Mesenchymal stem cell (in vitro differentiated cells and primary cell): ENCODE measurements at regions not wholly inside any gene's neighbourhood (a gene's known extent, or its start where the extent isn't known, plus 50 kb on each side); places are given as distances from the start of the nearest gene placed in this dataset.
A peak's percentile ranks its signal among the peaks of the same experiment; 100 is the strongest.

Source experiments
- DNase-seq: peaks from one replicate; pipeline ENCODE4 v3.0.0-alpha.2; 2013
- H2AFZ ChIP-seq: one replicate; pipeline ENCODE4 v1.6.1; 2013; ENCODE audit warnings: low read depth, mild to moderate bottlenecking, control low read depth, inconsistent platforms, low read length, moderate library complexity
- H2AK5ac ChIP-seq: 2 replicates; pipeline ENCODE4 v1.6.1; 2013; ENCODE audit warnings: low read length, moderate library complexity, mild to moderate bottlenecking, inconsistent platforms; ENCODE audit not compliant: severe bottlenecking
- H2BK120ac ChIP-seq: one replicate; pipeline ENCODE4 v1.6.1; 2013; ENCODE audit warnings: low read depth, mild to moderate bottlenecking, inconsistent platforms, low read length, moderate library complexity
- H2BK12ac ChIP-seq, 2 experiments: one replicate each; pipeline ENCODE4 v1.6.1; 2013; ENCODE audit warnings: inconsistent platforms in 2 of 2, low read length in 2 of 2, mild to moderate bottlenecking in 2 of 2, moderate library complexity in 2 of 2, control low read depth in 1 of 2
- H2BK15ac ChIP-seq: one replicate; pipeline ENCODE4 v1.6.1; 2013; ENCODE audit warnings: mild to moderate bottlenecking, low read depth, inconsistent platforms; ENCODE audit not compliant: poor library complexity, severe bottlenecking
- H2BK5ac ChIP-seq: 2 replicates; pipeline ENCODE4 v1.6.1; 2013; ENCODE audit warnings: low read depth, mild to moderate bottlenecking, low read length, control low read depth, inconsistent platforms; ENCODE audit not compliant: poor library complexity, severe bottlenecking
- H3K14ac ChIP-seq, 2 experiments: one replicate each; pipeline ENCODE4 v1.6.1; 2013; ENCODE audit warnings: inconsistent platforms in 2 of 2, low read length in 2 of 2, control low read depth in 1 of 2, mild to moderate bottlenecking in 1 of 2, moderate library complexity in 1 of 2
- H3K18ac ChIP-seq, 2 experiments: one replicate each; pipeline ENCODE4 v1.6.1; 2013; ENCODE audit warnings: inconsistent platforms in 2 of 2, low read length in 2 of 2, control low read depth in 1 of 2, low read depth in 1 of 2, mild to moderate bottlenecking in 1 of 2
- H3K23ac ChIP-seq, 2 experiments: one replicate each; pipeline ENCODE4 v1.6.1; 2013; ENCODE audit warnings: inconsistent platforms in 2 of 2, low read length in 2 of 2, mild to moderate bottlenecking in 2 of 2, moderate library complexity in 2 of 2, control low read depth in 1 of 2
- H3K27ac ChIP-seq: 2 replicates; pipeline ENCODE4 v1.5.1; 2013; ENCODE audit warnings: mild to moderate bottlenecking, moderate library complexity, low read length, control low read depth, inconsistent platforms; ENCODE audit not compliant: poor library complexity, severe bottlenecking
- H3K27me3 ChIP-seq, 2 experiments: 2 replicates each; pipeline versions ENCODE4 v1.6.1 to v1.7.0; 2013; ENCODE audit warnings: low read length in 2 of 2, mild to moderate bottlenecking in 2 of 2, moderate library complexity in 2 of 2, control low read depth in 1 of 2, inconsistent platforms in 1 of 2; ENCODE audit not compliant: control insufficient read depth in 1 of 2, insufficient read depth in 1 of 2
- H3K36me3 ChIP-seq, 2 experiments: 2 replicates each; pipeline versions ENCODE4 v1.6.1 to v1.7.0; 2013; ENCODE audit warnings: low read length in 2 of 2, control low read depth in 1 of 2, inconsistent platforms in 1 of 2, low read depth in 1 of 2, mild to moderate bottlenecking in 1 of 2; ENCODE audit not compliant: insufficient read depth in 2 of 2, control insufficient read depth in 1 of 2
- H3K4ac ChIP-seq, 2 experiments: one replicate each; pipeline ENCODE4 v1.6.1; 2013; ENCODE audit warnings: inconsistent platforms in 2 of 2, low read length in 2 of 2, mild to moderate bottlenecking in 2 of 2, moderate library complexity in 2 of 2, control low read depth in 1 of 2, low read depth in 1 of 2
- H3K4me1 ChIP-seq: 2 replicates; pipeline ENCODE4 v1.6.1; 2013; ENCODE audit warnings: low read depth, low read length, control low read depth; ENCODE audit not compliant: control insufficient read depth, insufficient read depth
- H3K4me2 ChIP-seq: 2 replicates; pipeline ENCODE4 v1.6.1; 2013; ENCODE audit warnings: low read length, mild to moderate bottlenecking, inconsistent platforms; ENCODE audit not compliant: poor library complexity, severe bottlenecking
- H3K4me3 ChIP-seq, 2 experiments: 2 replicates each; pipeline versions ENCODE4 v1.5.1 to v1.7.0; 2013; ENCODE audit warnings: low read length in 2 of 2, mild to moderate bottlenecking in 2 of 2, control low read depth in 1 of 2, low read depth in 1 of 2; ENCODE audit not compliant: insufficient read depth in 1 of 2
- H3K79me1 ChIP-seq: replicated peaks from 2 replicates; pipeline ENCODE4 v1.6.1; 2013; ENCODE audit warnings: mild to moderate bottlenecking, control low read depth, low read length, inconsistent platforms; ENCODE audit not compliant: poor library complexity, severe bottlenecking
- H3K9ac ChIP-seq: 2 replicates; pipeline ENCODE4 v1.7.0; 2013; ENCODE audit warnings: mild to moderate bottlenecking, low read length, moderate library complexity
- H3K9me3 ChIP-seq: 2 replicates; pipeline ENCODE4 v1.7.0; 2013; ENCODE audit warnings: mild to moderate bottlenecking, low read length; ENCODE audit not compliant: control insufficient read depth
- H4K8ac ChIP-seq: one replicate; pipeline ENCODE4 v1.6.1; 2013; ENCODE audit warnings: inconsistent platforms, mild to moderate bottlenecking, low read length, moderate library complexity
- H4K91ac ChIP-seq: one replicate; pipeline ENCODE4 v1.6.1; 2013; ENCODE audit warnings: mild to moderate bottlenecking, low read length, inconsistent platforms
- WGBS: methylation state at CpG from one replicate; pipeline ENCODE4 v1.1.7; 2013; ENCODE audit warnings: mixed read lengths; 5-methylcytosine and 5-hydroxymethylcytosine counted together

- Histone ChIP-seq H3K23ac (no peak overlapping the region), H3K4me2 (no peak overlapping the region), H2AK5ac (no peak overlapping the region), H3K36me3 (no peaks in the 10 kb centered on the region), H2BK15ac (no peak overlapping the region), H2AFZ (no peak overlapping the region), H3K4ac (no peak overlapping the region), H3K27ac (peak overlapping the region; percentile 64), H3K4me1 (peaks cover 1% of the 10 kb centered on the region), H3K4me3 (no peak overlapping the region), H2BK12ac (no peak overlapping the region), H3K27me3 (no peaks in the 10 kb centered on the region), H3K79me1 (no peaks in the 10 kb centered on the region), H4K91ac (no peak overlapping the region), H4K8ac (no peak overlapping the region), H3K9me3 (peaks cover 6% of the 10 kb centered on the region), H2BK5ac (no peak overlapping the region), H3K9ac (no peak overlapping the region), H3K14ac (no peak overlapping the region), H3K18ac (no peak overlapping the region), H2BK120ac (no peak overlapping the region)
- WGBS: 96% methylated on average over 4 of the region's 4 CpGs
- DNase-seq: no peak
These were observed 833.0 kb downstream of the EFNB2 start for GRCh38 chr13:105702441-105702840.

GRCh38 chr13:105692769-105693168 is 842.7 kb downstream of the EFNB2 start:
- Histone ChIP-seq H3K27ac (no peak overlapping the region), H3K4me1 (no peaks in the 10 kb centered on the region)
- WGBS: 100% methylated on average over 3 of the region's 5 CpGs

GRCh38 chr13:105684216-105684615 is 851.2 kb downstream of the EFNB2 start:
- Histone ChIP-seq H3K9ac (no peak overlapping the region), H4K91ac (no peak overlapping the region), H3K4me2 (no peak overlapping the region), H3K18ac (no peak overlapping the region), H2BK15ac (no peak overlapping the region), H3K36me3 (no peaks in the 10 kb centered on the region), H2AFZ (no peak overlapping the region), H3K23ac (no peak overlapping the region), H3K79me1 (no peaks in the 10 kb centered on the region), H2BK5ac (no peak overlapping the region), H3K4me3 (no peak overlapping the region), H3K27me3 (no peaks in the 10 kb centered on the region), H3K4ac (no peak overlapping the region), H3K14ac (no peak overlapping the region), H2AK5ac (no peak overlapping the region), H2BK120ac (no peak overlapping the region), H4K8ac (no peak overlapping the region), H2BK12ac (no peak overlapping the region), H3K4me1 (peaks cover 2% of the 10 kb centered on the region), H3K9me3 (peaks cover 9% of the 10 kb centered on the region), H3K27ac (no peak overlapping the region)
- 100% methylated on average over 1 of the region's 3 CpGs for WGBS
- DNase-seq: no peak

More at GRCh38 chr13:105692769-105693168, 842.7 kb downstream of the EFNB2 start:
- Histone ChIP-seq H2AFZ (no peak overlapping the region), H3K9me3 (peaks cover 8% of the 10 kb centered on the region), H3K79me1 (no peaks in the 10 kb centered on the region), H4K8ac (no peak overlapping the region), H2BK12ac (no peak overlapping the region), H2BK120ac (no peak overlapping the region), H3K27me3 (no peaks in the 10 kb centered on the region), H3K4me2 (no peak overlapping the region), H3K4me3 (no peak overlapping the region), H3K23ac (no peak overlapping the region), H3K18ac (no peak overlapping the region), H3K36me3 (no peaks in the 10 kb centered on the region), H3K4ac (no peak overlapping the region), H3K14ac (no peak overlapping the region), H2BK5ac (no peak overlapping the region), H2BK15ac (no peak overlapping the region), H3K9ac (no peak overlapping the region), H2AK5ac (no peak overlapping the region), H4K91ac (no peak overlapping the region)
- DNase-seq: no peak

- no peak overlapping the region for H4K8ac ChIP-seq
- H3K27ac ChIP-seq: no peak overlapping the region
- no peak overlapping the region for H2AK5ac ChIP-seq
- H3K9ac ChIP-seq: no peak overlapping the region
- H2AFZ ChIP-seq: no peak overlapping the region
- WGBS: 86% methylated on average over 3 of the region's 4 CpGs
- no peaks in the 10 kb centered on the region for H3K79me1 ChIP-seq
- H3K4me2 ChIP-seq: no peak overlapping the region
- no peak overlapping the region for H2BK5ac ChIP-seq
- H3K4me1 ChIP-seq: peaks cover 2% of the 10 kb centered on the region
- no peak overlapping the region for H3K4me3 ChIP-seq
- no peak overlapping the region for H2BK15ac ChIP-seq
- no peak for DNase-seq
- H3K14ac ChIP-seq: no peak overlapping the region
- H2BK120ac ChIP-seq: no peak overlapping the region
- H3K9me3 ChIP-seq: no peaks in the 10 kb centered on the region
- H3K4ac ChIP-seq: no peak overlapping the region
- no peaks in the 10 kb centered on the region for H3K36me3 ChIP-seq
- no peak overlapping the region for H3K18ac ChIP-seq
- H3K23ac ChIP-seq: no peak overlapping the region
- no peak overlapping the region for H4K91ac ChIP-seq
- H3K27me3 ChIP-seq: no peaks in the 10 kb centered on the region
- no peak overlapping the region for H2BK12ac ChIP-seq
These were observed 855.6 kb downstream of the EFNB2 start for GRCh38 chr13:105679838-105680237.
